G401 (cell line): ENCODE measurements at regions not wholly inside any gene's neighbourhood (a gene's known extent, or its start where the extent isn't known, plus 50 kb on each side); places are given as distances from the start of the nearest gene placed in this dataset.
"Not testable (repeated sequence)": the region's sequence is repeated elsewhere in the genome, so short reads cannot be mapped to it uniquely, and the experiment has no call there.

Experiments
- DNase-seq: peaks from one replicate; pipeline ENCODE4 v3.0.0-alpha.2; 2015; ENCODE audit warnings: low spot score
- in situ Hi-C: cut with HindIII; loops from 2 replicates; pipeline ENCODE4 v1.10.0; 2016; ENCODE audit warnings: low sequenced_read_pairs, mixed read lengths

- in situ Hi-C loops, result no loop called here
Measured at GRCh38 chr5:125461641-125462072, 715.2 kb upstream of the ZNF608 start.

GRCh38 chr5:125463466-125464092 lies 717.1 kb upstream of the ZNF608 start:
- DNase-seq, result no peak
- in situ Hi-C loops, result no loop called here

More at GRCh38 chr5:125461641-125462072, 715.2 kb upstream of the ZNF608 start:
- DNase-seq, result no peak

- in situ Hi-C loops, result no loop called here
- DNase-seq, result no peak
Measured at GRCh38 chr5:125464847-125465432, 718.5 kb upstream of the ZNF608 start.

GRCh38 chr5:125465703-125466102 lies 719.3 kb upstream of the ZNF608 start:
- no peak for DNase-seq
- in situ Hi-C loops, result no loop called here

- no peak for DNase-seq
- in situ Hi-C loops, result no loop called here
Measured at GRCh38 chr5:125467222-125467621, 720.8 kb upstream of the ZNF608 start.

GRCh38 chr5:125470280-125470902 lies 724.0 kb upstream of the ZNF608 start:
- DNase-seq, result no peak
- in situ Hi-C loops, result no loop called here

- DNase-seq, result no peak
Measured at GRCh38 chr5:125476901-125477585, 730.6 kb upstream of the ZNF608 start.

GRCh38 chr5:125477586-125477975 lies 731.1 kb upstream of the ZNF608 start:
- in situ Hi-C loops, result no loop called here
- DNase-seq, result no peak

More at GRCh38 chr5:125476901-125477585, 730.6 kb upstream of the ZNF608 start:
- in situ Hi-C loops, result no loop called here

GRCh38 chr5:125478599-125478998 lies 732.2 kb upstream of the ZNF608 start:
- no peak for DNase-seq
- in situ Hi-C loops, result no loop called here

GRCh38 chr5:125480911-125481310 lies 734.5 kb upstream of the ZNF608 start:
- in situ Hi-C loops, result no loop called here
- DNase-seq, result no peak

GRCh38 chr5:125481506-125482465 lies 735.3 kb upstream of the ZNF608 start:
- peak; percentile 22 for DNase-seq
- in situ Hi-C loops, result no loop called here

- in situ Hi-C loops, result no loop called here
- DNase-seq, result no peak
Measured at GRCh38 chr5:125483609-125484008, 737.2 kb upstream of the ZNF608 start.

GRCh38 chr5:125484272-125484741 lies 737.9 kb upstream of the ZNF608 start:
- in situ Hi-C loops, result no loop called here
- DNase-seq, result peak; percentile 11

GRCh38 chr5:125484742-125485641 lies 738.6 kb upstream of the ZNF608 start:
- peak; percentile 47 for DNase-seq
- in situ Hi-C loops, result no loop called here

- DNase-seq, result no peak
- in situ Hi-C loops, result no loop called here
Measured at GRCh38 chr5:125485771-125486170, 739.3 kb upstream of the ZNF608 start.

- DNase-seq, result no peak
- in situ Hi-C loops, result no loop called here
Measured at GRCh38 chr5:125486634-125487033, 740.2 kb upstream of the ZNF608 start.

- in situ Hi-C loops, result no loop called here
- DNase-seq, result no peak
Measured at GRCh38 chr5:125487231-125487630, 740.8 kb upstream of the ZNF608 start.

GRCh38 chr5:125487652-125488051 lies 741.2 kb upstream of the ZNF608 start:
- in situ Hi-C loops, DNase-seq: not testable (repeated sequence)
